Hematopoietic multipotent progenitor cell treated with erythropoietin and hydrocortisone succinate and interleukin-3 and kit ligand, for 8 days (in vitro differentiated cells): ENCODE measurements at regions not wholly inside any gene's neighbourhood (a gene's known extent, or its start where the extent isn't known, plus 50 kb on each side); places are given as distances from the start of the nearest gene placed in this dataset.
"Not testable (repeated sequence)": the region's sequence is repeated elsewhere in the genome, so short reads cannot be mapped to it uniquely, and the experiment has no call there.

ENCODE experiments used
- DNase-seq: peaks from one replicate; pipeline ENCODE4 v3.0.0-alpha.2; 2015

DNA sequence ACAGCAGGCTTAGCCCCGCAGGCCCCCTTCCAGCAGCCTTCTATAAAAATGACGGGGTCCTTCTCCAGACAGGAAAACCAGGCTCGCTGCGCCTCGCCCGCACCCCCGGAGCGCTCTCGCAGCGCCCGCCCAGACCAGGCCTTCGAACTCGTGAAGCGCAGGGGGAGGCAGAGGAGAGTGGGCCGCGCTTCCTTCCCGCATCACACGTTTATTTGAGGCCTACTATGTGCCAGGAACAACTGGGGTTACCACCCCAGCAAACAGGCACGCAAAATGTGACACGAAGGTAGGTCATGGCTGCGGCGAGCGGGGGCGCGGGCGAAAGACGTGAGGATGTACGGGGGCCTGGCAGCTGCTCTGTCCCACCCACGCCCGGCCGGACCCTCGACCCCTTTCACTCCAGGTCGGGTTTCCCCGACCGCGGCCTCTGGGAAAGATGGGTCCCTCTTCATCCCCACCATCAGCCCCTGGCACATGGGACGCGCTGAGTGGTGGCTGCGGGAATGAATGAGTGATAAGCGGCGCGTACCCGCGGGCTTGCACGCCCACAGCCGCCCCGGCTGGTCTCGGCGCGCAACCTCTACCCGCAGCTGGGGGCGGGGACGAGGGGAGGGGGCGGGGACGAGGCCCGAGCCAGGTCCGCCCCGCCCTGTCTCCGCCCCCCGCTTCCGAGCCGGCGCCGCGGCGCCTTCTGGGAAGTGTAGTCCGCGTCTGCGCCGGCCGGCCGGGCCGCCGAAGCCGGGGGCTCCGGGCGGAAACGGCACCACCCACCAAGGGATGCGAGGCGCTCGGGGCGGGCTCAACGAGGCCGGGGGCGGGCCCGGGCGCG, 59.1 kb downstream of the ZNF467 start:
- peak; percentile 81 for DNase-seq

DNA sequence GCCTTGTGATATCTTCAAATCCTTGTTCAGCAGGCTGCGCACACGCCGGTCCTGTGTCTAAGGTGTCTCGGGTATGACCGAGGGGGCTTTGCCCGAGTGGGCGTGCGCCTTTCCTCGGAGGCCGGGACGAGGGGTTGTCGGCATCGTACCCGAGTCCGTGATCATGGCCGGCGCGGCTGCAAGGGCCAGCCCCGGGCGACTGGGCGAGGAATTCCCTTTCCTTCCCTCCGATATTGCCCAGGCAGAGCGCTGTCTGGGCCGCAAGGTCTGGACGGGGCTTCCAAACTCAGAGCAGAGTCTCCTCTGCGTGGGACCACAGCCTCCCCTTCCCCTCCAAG, 59.7 kb downstream of the ZNF467 start:
- no peak for DNase-seq

DNA sequence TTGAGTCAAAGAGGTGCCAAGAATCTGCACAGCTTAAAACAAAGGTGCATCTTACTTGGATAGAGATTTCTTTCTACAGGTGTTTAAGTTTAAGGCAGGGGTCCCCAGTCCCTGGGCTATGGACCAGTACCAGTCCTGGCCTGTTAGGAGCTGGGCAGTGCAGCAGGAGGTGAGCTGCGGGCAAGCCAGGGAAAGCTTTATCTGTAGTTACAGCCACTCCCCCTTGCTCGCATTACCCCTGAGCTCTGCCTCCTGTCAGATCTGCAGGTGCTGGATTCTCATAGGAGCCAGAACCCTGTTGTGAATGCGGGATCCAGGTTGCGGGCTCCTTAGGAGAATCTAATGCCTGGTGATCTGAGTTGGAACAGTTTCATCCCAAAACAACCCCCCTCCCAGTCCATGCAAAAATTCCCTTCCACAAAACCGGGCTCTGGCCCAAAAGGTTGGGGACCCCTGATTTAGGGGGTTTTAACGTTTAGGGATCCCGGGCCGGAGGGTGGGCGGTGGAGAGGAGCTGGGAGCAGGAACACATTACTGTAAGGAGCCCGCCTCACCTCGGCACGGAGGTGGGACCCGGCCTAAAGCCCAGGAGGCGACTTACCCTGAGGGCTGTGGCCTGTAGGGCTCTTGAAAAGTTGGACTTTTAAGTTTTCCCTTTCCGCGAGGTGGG, 60.2 kb downstream of the ZNF467 start:
- no peak for DNase-seq

DNA sequence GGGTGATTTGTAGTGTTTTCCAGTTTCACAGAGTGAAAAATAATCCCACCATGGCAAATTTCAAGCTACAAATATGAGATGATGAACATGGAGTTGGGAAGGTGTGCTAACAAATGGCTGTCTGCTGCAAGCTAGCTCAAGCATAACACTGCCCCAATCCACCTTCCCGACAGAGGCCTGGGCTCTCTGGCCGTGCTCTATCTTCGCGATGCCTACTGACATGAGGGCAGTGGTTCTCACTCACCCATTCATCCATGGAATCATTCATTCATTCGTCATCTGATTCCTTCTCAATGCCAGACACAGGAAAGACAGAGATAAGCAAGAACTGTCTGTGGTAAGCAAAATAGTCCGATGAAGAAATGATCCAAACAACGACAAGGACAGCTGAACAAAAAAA, 65.4 kb downstream of the ZNF467 start:
- DNase-seq = no peak

DNA sequence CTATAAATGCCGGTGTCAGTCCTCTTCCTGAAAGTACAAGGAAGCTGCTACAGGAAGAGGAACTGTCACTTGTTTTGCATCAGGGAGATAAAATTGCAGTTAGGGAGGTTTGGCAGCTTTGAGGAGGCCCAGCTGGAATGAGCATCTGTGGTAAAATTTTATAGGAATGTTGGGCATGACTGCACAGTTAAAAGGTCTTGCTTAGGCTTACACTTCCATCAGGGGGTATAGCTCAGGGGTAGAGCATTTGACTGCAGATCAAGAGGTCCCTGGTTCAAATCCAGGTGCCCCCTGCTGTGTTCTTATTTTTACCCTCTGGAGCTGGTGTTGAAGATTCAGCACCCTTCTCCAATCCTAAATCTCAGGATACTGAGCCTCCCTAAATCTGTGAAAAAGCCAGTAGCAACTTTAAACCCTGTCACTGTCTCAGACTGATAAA, 65.9 kb downstream of the ZNF467 start:
- no peak for DNase-seq

DNA sequence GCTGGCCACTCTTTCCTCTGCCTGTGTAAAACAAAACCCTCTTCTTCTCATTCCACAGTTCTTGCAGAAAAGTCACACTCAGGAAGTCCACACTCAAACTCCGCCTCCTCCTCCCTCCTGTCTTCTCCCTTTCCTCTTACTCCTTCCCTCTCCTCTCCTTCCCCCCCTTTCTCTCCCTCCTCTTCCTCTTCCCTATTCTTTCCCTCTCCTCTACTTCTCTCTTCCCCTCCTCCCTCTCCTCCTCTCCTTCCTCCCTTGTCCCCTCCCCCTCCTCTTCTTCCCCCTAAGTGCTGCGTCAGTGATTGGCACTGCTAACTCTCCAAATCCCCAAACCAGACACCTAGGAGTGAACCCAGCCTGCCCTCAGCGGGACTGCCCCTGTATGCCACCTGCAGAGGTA, 67.0 kb downstream of the ZNF467 start:
- DNase-seq = no peak

DNA sequence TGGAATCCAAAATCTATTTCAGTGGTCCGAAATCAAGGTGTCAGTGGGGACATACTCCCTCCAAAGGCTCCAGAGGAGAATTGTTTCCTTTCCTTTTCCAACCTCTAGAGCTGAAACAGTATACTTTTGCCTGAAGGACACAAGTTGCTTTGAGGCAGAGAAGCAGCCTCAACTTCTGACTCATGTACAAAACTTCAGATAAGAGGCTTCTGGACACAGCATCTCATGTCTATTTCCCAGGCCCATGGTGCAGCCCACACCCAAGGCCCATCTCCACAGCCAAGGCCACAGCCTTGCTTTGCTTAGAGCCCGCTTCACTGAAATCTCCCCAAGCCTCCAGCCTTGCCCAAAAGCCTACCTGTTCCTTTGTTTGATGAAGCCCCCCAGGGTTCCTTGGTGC, 68.9 kb downstream of the ZNF467 start:
- DNase-seq = no peak

DNA sequence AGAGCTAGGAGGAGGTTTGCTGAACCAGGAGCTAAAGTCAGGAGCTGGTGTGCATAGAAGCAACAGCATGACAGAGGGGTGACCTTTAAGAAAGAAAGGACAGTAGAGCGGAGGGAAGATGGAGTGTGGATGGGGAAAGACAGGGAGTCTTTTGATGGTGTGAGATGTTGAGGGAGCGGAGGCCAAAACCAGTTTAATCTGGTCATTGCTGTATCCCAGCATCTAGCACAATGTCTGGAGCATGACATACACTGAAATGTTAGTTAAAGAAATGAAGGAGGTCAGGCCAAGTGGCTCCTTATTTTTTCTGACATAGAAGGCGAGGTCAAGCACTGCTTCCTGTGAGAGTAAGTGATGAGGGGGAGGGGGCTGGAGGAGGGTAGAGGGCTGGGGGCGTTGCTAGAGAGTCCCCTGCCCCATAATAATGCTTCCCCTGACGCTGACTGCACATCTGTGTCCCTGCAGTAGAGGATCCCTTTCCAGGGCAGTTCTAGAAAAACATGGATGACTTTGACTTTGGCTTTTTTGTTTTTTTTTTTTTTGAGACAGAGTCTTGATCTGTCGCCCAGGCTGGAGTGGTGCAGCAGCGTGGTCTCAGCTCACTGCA, 70.2 kb downstream of the ZNF467 start:
- no peak for DNase-seq

DNA sequence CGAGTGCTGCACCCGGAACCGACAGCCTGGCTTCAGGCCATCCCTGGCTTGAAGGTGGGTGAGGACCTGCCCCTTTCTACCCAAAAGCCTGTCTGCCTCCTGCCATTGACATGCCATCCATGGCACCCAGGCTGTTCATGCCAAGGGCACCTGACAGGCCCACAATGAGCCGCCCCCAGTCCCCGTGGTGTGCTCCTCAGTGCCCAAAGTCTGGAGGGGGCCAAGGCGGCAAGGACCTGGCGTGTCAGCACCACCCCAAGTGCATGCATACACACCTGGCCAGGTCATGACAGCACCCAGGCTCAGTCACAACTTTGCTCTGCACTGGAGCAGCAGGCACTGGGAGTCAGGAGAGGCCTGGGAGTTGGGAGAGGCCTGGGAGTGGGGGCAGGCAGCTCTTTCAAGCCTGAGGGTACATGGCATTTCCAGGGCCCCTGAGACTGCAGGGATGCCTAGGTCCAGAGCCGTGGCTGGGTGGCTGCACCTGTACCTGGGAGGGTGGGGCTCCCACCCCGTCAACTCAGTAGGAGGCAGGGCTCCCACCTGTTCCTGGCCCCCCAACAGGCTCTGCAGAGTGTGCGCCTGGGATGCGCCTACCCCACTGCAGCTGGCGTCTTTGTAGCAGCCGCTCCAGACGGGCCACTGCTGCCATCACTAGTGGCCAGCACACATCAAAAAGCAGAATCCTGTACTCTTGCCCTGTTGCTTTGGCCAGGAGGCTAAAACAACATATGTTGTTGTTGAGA, 71.7 kb downstream of the ZNF467 start:
- DNase-seq = no peak

DNA sequence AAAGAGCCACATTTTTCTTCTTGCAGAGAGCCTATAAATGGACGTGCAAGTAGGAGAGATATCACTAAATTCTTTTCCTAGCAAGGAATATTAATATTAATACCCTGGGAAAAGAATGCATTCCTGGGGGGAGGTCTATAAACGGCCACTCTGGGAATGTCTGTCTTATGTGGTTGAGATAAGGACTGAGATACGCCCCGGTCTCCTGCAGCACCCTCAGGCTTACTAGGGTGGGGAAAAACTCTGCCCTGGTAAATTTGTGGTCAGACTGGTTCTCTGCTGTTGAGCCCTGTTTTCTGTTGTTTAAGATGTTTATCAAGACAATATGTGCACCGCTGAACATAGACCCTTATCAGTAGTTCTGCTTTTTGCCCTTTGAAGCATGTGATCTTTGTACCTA, 75.6 kb downstream of the ZNF467 start:
- DNase-seq = not testable (repeated sequence)

DNA sequence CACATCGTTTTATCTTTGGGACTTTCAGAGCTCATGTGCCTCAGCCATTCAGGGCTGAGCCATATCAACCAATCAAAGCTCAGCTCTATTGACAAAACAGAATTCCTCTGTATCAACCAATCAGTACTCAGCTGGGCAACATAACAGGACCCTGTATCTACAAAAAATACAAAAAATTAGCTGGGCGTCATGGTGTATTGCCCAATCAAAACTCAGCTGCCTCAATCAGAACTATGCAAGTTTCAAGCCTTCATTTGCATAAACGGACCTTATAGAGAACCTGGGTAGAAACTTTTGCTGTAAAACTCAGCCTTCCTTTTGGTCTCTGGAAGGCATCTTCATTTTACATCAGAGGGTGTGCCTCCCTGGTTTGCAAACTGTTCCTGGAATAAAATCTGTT, 77.1 kb downstream of the ZNF467 start:
- DNase-seq = no peak

DNA sequence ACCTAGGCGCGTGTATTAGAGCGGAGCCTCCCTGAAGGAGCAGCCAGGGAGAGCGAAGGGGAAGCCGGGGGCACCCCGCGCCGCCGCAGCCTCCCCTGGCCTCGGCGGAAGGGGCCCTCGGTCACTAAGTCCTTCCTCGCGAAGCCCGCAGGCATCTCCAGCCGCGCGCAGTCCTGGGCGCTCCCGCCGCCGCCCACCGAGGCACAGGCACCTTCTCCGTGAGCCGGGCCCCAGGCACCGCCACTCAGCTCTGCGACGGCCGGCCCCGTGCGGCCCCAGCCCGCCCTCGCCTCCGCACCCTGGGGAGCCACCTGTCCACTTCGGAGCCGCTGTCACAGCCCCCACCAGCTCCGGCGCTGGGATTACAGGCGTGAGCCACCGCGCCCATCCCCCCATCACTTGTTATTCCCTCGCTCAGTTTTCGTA, 80.8 kb downstream of the ZNF467 start:
- DNase-seq = no peak

DNA sequence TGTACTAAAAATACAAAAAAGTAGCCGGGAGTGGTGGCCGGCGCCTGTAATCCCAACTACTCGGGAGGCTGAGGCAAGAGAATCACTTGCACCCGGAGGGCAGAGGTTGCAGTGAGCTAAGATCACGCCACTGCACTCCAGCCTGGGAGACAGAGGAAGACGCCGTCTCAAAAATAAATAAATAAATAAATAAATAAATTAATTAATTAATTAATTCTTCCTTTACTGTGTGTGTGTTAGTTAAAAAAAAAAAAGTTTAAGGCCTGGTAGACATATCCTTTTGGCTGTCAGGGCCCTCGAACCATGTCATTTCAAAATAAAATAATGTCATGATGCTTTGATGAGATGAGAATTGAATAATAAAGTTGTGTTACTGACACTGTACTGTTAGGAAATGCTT, 81.3 kb downstream of the ZNF467 start:
- no peak for DNase-seq

DNA sequence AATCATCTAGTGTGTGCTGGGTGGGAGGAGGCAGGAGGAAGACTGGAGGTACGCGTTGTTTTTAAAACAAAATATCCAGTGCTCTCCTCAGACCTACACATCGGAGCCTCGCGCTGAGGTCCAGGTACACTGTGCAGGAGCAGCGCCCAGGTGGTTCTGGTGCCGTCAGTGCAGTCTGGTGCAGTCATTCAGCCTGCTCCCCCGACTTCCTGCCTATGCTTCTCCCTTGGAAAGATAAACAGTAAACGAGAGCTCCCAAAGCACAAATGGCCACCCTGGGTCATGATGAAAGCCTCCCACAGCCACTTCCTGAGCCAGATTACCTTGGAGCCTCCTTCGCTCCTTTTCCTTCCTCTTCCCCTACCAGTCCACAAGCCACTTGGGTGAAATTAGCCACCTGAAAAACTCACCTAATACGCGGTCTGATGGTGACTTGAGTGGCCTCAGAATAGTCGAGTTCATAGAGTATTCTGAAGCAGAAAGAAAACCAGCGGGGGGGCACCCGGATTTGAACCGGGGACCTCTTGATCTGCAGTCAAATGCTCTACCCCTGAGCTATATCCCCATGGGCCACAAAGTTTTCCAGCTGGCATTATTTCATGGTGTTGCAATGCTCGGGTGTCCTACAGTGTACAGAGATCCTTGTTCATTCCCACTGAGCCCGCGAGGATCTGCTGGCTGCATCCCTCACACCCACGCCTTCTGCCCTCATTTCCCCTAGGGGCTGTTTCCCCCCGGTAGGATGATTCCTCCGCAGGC, 82.5 kb downstream of the ZNF467 start:
- DNase-seq = peak; percentile 24

DNA sequence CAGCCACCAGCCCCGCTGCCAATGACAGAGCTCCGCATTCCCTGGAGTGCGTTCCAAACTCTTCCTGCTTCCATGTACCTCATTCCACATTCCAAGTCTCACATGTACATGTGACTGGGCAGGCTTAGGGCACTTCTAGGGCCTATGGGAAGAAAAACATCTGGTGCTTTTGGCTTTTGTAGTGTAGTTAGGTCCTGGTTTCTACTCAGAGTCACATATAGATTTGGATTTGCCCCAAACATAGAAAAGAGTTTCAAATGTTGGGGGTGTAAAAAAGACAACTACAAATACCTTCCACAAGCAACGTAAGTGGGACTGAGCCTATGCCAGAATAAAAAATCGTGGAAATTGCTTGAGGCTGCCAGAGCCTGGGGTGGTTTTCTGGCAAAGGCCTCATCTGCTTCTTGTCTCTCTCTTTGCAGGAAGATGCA, 84.1 kb downstream of the ZNF467 start:
- DNase-seq = no peak

DNA sequence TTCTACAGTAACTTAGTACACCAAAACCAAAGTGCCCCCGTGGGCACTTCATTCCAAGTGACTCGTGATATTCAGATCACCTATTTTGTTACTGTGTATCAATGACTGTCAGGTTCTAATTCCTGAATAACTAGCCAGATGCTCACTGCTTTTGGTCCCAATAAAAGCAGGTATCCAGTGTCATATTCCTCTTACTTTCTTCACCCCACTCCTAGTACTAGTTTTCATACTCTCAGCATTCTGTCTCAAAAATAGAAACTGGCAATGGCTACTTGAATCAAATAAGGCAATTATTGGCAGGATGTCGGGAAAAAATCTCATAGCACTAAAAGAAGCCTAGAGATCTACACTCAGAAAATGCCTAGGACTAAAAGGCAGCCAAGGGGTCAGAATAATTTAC, 84.6 kb downstream of the ZNF467 start:
- no peak for DNase-seq

DNA sequence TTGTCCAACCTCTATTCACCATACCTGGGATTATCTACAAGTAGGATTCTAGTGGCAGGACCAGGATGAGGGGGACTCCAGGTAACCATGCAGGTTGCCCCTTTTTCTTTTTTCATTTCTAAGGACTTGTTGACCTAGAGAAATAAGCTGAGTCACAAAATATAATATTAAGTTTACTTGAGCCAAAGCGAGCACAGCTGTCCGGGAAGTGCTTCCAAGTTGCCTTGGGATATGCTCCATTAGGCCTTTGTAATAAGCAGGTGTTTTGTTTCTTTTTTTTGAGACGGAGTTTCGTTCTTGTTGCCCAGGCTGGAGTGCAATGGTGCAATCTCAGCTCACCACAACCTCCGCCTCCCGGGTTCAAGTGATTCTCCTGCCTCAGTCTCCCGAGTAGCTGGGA, 85.6 kb downstream of the ZNF467 start:
- not testable (repeated sequence) for DNase-seq

DNA sequence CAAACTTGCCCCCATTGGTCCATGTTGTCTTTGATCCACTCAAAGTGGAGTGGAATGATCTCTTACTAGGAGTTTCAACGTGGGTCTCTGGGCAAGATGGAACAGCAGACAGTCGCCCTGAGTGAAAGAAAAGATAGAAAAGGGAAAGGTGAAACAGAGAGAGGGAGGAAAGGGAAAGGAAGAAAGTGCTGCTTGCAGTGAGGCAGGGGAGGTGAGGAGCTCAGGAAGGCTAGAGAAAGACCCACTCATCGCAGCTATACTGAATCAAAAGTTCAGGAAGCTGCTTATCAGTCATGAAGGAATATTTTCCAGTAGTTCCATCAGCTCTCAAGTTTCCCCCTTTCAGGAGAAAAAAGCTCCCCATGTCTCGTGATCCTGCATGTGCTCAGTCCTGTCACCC, 86.9 kb downstream of the ZNF467 start:
- no peak for DNase-seq

DNA sequence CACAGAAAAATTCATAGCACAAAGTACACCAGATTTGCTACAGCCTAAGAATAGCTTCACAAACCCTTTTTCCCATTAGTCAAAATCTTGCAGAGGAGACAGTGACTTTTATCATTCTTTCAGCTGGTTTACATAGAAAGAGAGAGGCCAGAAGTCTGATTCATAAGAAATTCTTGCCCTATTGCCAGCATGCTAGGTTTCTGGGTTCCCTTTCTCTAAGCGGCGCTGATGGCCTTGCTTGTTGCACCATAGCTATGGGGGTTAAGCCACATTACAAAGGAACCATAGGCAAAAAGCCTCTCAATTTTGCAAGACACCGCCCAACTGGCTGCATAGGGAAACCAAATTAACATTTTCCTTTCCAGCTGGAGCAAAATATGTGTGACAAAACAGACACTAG, 87.4 kb downstream of the ZNF467 start:
- DNase-seq = no peak

DNA sequence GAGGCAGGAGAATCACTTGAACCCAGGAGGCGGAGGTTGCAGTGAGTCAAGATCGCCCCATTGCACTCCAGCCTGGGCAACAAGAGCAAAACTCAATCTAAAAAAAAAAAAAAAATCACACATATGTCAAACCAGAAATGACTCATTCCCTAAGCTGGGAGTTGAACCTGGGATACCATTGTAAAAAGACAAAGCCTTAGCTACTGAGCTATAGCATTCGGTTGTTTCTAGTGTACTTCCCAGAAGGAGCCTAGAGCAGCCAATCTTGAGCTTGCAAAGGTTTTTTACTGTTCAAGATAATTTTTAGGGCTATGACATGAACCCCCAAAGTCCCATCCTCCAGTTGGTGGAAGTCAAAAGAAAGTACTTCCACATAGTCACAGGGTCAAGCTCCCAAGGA, 87.9 kb downstream of the ZNF467 start:
- no peak for DNase-seq

DNA sequence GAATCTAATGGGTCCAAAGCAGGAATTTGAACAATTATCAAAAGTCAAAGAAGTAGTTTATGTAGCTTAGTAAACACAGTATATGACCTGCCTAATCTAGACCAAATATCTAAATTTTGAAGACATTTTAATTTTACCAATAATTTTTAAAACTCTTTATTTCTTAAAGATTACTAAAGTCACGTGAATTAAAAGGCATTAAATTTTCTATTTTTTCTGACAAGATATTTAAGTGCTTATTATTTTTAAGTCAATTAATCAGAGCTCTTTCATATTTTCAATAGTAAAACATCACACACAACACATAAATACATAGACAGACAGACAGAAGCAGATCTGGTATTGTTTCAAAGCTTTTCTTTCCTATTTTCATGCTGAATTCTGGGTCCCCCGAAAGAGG, 89.5 kb downstream of the ZNF467 start:
- DNase-seq = no peak

DNA sequence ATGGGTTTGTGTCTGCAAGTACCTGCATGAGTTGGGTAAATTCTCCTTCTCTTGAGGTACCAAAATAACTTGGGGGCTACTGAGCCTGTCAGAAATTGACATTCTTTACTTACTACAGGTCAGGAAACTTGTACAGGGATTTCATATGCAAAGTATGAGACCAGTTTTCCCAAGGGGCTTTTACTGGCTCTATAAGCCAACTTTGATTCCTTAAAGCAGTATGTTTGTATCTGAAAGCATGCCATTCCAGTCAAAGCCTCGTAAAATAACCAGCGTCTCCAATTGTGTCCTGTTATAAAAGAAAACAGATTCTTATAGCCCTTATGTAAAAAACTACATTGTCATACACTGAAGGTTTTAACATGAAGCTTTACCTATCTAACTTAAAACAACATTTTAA, 90.2 kb downstream of the ZNF467 start:
- no peak for DNase-seq

DNA sequence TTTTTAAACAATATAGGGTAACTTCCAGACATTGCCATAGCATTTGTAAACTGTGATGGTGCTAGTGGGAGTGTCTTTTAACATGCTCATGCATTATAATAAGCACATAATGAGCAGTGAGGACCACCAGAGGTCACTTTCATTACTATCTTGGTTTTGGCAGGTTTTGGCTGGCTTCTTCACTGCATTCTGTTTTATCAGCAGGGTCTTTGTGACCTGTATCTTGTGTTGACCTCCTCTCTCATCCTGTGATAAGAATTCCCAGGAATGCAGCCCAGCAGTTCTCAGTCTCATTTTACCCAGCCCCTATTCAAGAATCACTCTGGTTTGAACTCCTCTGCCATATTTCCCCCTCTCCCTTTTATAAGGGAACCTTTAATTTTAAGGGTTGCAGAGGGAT, 91.3 kb downstream of the ZNF467 start:
- no peak for DNase-seq
